Fibroblast of lung (primary cell): ENCODE measurements at regions not wholly inside any gene's neighbourhood (a gene's known extent, or its start where the extent isn't known, plus 50 kb on each side); places are given as distances from the start of the nearest gene placed in this dataset.

ENCODE experiments used
- DNase-seq, 2 donors: peaks; one replicate each; pipeline versions ENCODE4 v3.0.0 to v3.0.0-alpha.2; 2010; ENCODE audit warnings: low read depth in 2 of 2
- H2AFZ ChIP-seq: 2 replicates; pipeline ENCODE4 v1.5.1; 2012; ENCODE audit warnings: low read length, control low read depth, inconsistent platforms
- H3K27ac ChIP-seq: 2 replicates; pipeline ENCODE4 v1.5.1; 2011; ENCODE audit warnings: low read length, control low read depth; ENCODE audit not compliant: insufficient read depth
- H3K27me3 ChIP-seq: 2 replicates; pipeline ENCODE4 v1.5.1; 2011; ENCODE audit warnings: mild to moderate bottlenecking, low read length; ENCODE audit not compliant: control insufficient read depth, insufficient read depth
- H3K36me3 ChIP-seq: 2 replicates; pipeline ENCODE4 v1.5.1; 2011; ENCODE audit warnings: low read length; ENCODE audit not compliant: control insufficient read depth, insufficient read depth
- H3K4me1 ChIP-seq: 2 replicates; pipeline ENCODE4 v1.5.1; 2011; ENCODE audit warnings: low read length; ENCODE audit not compliant: control insufficient read depth, insufficient read depth; ENCODE audit errors: extremely low read depth
- H3K4me2 ChIP-seq: 2 replicates; pipeline ENCODE4 v1.5.1; 2011; ENCODE audit warnings: low read length, control low read depth; ENCODE audit not compliant: insufficient read depth; ENCODE audit errors: extremely low read depth
- H3K4me3 ChIP-seq, 4 experiments: fragments of 200-600 bp in 1 of 4; sonication (generic) in 1 of 4; replicated peaks in 1 of 4; 2 replicates each; pipeline ENCODE4 v1.5.1; 2011 to 2016; ENCODE audit warnings: low read length in 4 of 4, low read depth in 3 of 4, mild to moderate bottlenecking in 3 of 4, control low read depth in 2 of 4, inconsistent platforms in 1 of 4, mixed read lengths in 1 of 4; ENCODE audit not compliant: insufficient read depth in 1 of 4; ENCODE audit errors: control extremely low read depth in 1 of 4
- H3K79me2 ChIP-seq: 2 replicates; pipeline ENCODE4 v1.5.1; 2012; ENCODE audit warnings: mild to moderate bottlenecking, low read length, inconsistent platforms; ENCODE audit not compliant: control insufficient read depth, insufficient read depth
- H3K9ac ChIP-seq: 2 replicates; pipeline ENCODE4 v1.5.1; 2011; ENCODE audit warnings: mild to moderate bottlenecking, low read length, control low read depth; ENCODE audit not compliant: insufficient read depth
- H3K9me3 ChIP-seq: 2 replicates; pipeline ENCODE4 v1.5.1; 2012; ENCODE audit warnings: low read depth, low read length; ENCODE audit not compliant: control insufficient read depth, insufficient read depth
- H4K20me1 ChIP-seq: 2 replicates; pipeline ENCODE4 v1.5.1; 2011; ENCODE audit warnings: low read length; ENCODE audit not compliant: control insufficient read depth, insufficient read depth; ENCODE audit errors: extremely low read depth
- CTCF ChIP-seq, 2 donors: IDR thresholded peaks in 1 of 2; conservative IDR thresholded peaks in 1 of 2; 1 replicate in 1 of 2; 2 replicates in 1 of 2; pipeline ENCODE4 v1.5.1; 2011 to 2012; ENCODE audit warnings: low read length in 2 of 2, control low read depth in 1 of 2, inconsistent platforms in 1 of 2, low read depth in 1 of 2, mild to moderate bottlenecking in 1 of 2
- EZH2 ChIP-seq: IDR thresholded peaks from 2 replicates; pipeline ENCODE4 v1.5.1; 2012; ENCODE audit warnings: low read length, control low read depth, mild to moderate bottlenecking; ENCODE audit errors: missing control alignments

GRCh38 chr1:73782901-73783300 is 415.1 kb downstream of the LRRIQ3 start:
- Histone ChIP-seq H3K27ac (no peak overlapping the region), H2AFZ (no peak overlapping the region), H3K9ac (no peak overlapping the region), H3K9me3 (no peaks in the 10 kb centered on the region), H3K4me1 (no peaks in the 10 kb centered on the region), H3K4me3 (no peak overlapping the region), H3K36me3 (no peaks in the 10 kb centered on the region), H3K27me3 (no peaks in the 10 kb centered on the region), H3K4me2 (no peak overlapping the region), H3K79me2 (no peaks in the 10 kb centered on the region), H4K20me1 (no peaks in the 10 kb centered on the region)
- TF ChIP-seq EZH2, result no peak
- no peak for TF ChIP-seq CTCF (conservative IDR thresholded peaks at IDR 0.05 in 1 of 2, IDR thresholded peaks at IDR 0.05 in 1 of 2; ENCODE audit: low read depth in 1 of 2, low read length in 2 of 2)
- DNase-seq, result peak in 1 of 2 donors; percentile 23

- peak in 1 of 2 donors; percentile 36 for DNase-seq
- Histone ChIP-seq H3K9ac (no peak overlapping the region), H3K4me3 (no peak overlapping the region), H4K20me1 (no peaks in the 10 kb centered on the region), H3K9me3 (no peaks in the 10 kb centered on the region), H3K36me3 (no peaks in the 10 kb centered on the region), H2AFZ (no peak overlapping the region), H3K79me2 (no peaks in the 10 kb centered on the region), H3K4me1 (no peaks in the 10 kb centered on the region), H3K27me3 (no peaks in the 10 kb centered on the region), H3K4me2 (no peak overlapping the region), H3K27ac (no peak overlapping the region)
- no peak for TF ChIP-seq EZH2
- TF ChIP-seq CTCF (conservative IDR thresholded peaks at IDR 0.05 in 1 of 2, IDR thresholded peaks at IDR 0.05 in 1 of 2; ENCODE audit: low read depth in 1 of 2, low read length in 2 of 2), result no peak
These were observed 416.7 kb downstream of the LRRIQ3 start for GRCh38 chr1:73781251-73781650.

- Histone ChIP-seq H4K20me1 (no peaks in the 10 kb centered on the region), H3K4me2 (no peak overlapping the region), H2AFZ (no peak overlapping the region), H3K4me1 (no peaks in the 10 kb centered on the region), H3K9ac (no peak overlapping the region), H3K36me3 (no peaks in the 10 kb centered on the region), H3K9me3 (no peaks in the 10 kb centered on the region), H3K27ac (no peak overlapping the region), H3K4me3 (no peak overlapping the region), H3K79me2 (no peaks in the 10 kb centered on the region), H3K27me3 (no peaks in the 10 kb centered on the region)
- TF ChIP-seq EZH2 (no peak), CTCF (conservative IDR thresholded peaks at IDR 0.05 in 1 of 2, IDR thresholded peaks at IDR 0.05 in 1 of 2; ENCODE audit: low read depth in 1 of 2, low read length in 2 of 2) (no peak)
- DNase-seq, result no peak
These were observed 419.5 kb downstream of the LRRIQ3 start for GRCh38 chr1:73778471-73778870.
